Smooth muscle cell (in vitro differentiated cells): ENCODE measurements at regions not wholly inside any gene's neighbourhood (a gene's known extent, or its start where the extent isn't known, plus 50 kb on each side); places are given as distances from the start of the nearest gene placed in this dataset.

Experiments used
- DNase-seq: peaks from one replicate; lab custom pipeline; 2025; ENCODE audit not compliant: unreplicated experiment; lab: John Stamatoyannopoulos, UW
- H2AFZ ChIP-seq: fragments of 200-600 bp; sonication (generic); 2 replicates; pipeline ENCODE4 v1.6.0; 2016; ENCODE audit warnings: antibody characterized with exemption, low read depth, mild to moderate bottlenecking
- H3F3A ChIP-seq: fragments of 200-600 bp; sonication (generic); 2 replicates; pipeline ENCODE4 v1.6.0; 2017; ENCODE audit warnings: antibody characterized with exemption, low read depth
- H3K27ac ChIP-seq: fragments of 200-600 bp; sonication (generic); 2 replicates; pipeline ENCODE4 v1.5.1; 2016; ENCODE audit warnings: low read depth, mild to moderate bottlenecking
- H3K27me3 ChIP-seq: fragments of 200-600 bp; sonication (generic); 2 replicates; pipeline ENCODE4 v1.6.1; 2016; ENCODE audit warnings: low read depth, mild to moderate bottlenecking
- H3K36me3 ChIP-seq: fragments of 200-600 bp; sonication (generic); 2 replicates; pipeline ENCODE4 v1.5.1; 2016; ENCODE audit warnings: low read depth
- H3K4me1 ChIP-seq: fragments of 200-600 bp; sonication (generic); 2 replicates; pipeline ENCODE4 v1.5.1; 2016; ENCODE audit warnings: low read depth
- H3K4me2 ChIP-seq: fragments of 200-600 bp; sonication (generic); 2 replicates; pipeline ENCODE4 v1.6.0; 2016; ENCODE audit warnings: mild to moderate bottlenecking
- H3K4me3 ChIP-seq: fragments of 200-600 bp; sonication (generic); 2 replicates; pipeline ENCODE4 v1.5.1; 2016; ENCODE audit warnings: mild to moderate bottlenecking
- H3K79me2 ChIP-seq: fragments of 200-600 bp; sonication (generic); 2 replicates; pipeline ENCODE4 v1.6.0; 2016; ENCODE audit warnings: low read depth, mild to moderate bottlenecking
- H3K9ac ChIP-seq: fragments of 200-600 bp; sonication (generic); 2 replicates; pipeline ENCODE4 v1.6.0; 2016; ENCODE audit warnings: low read depth
- H3K9me3 ChIP-seq: fragments of 200-600 bp; sonication (generic); replicated peaks from 2 replicates; pipeline ENCODE4 v1.5.1; 2016; ENCODE audit warnings: low read depth
- H4K20me1 ChIP-seq: fragments of 200-600 bp; sonication (generic); 2 replicates; pipeline ENCODE4 v1.6.0; 2016; ENCODE audit warnings: low read depth
- WGBS: methylation state at CpG from one replicate; pipeline ENCODE4 v1.1.7; 2016; ENCODE audit warnings: low lambda C conversion rate; 5-methylcytosine and 5-hydroxymethylcytosine counted together
- TF ChIP-seq, protein P1 (sequence below): fragments of 200-600 bp; sonication (generic); IDR thresholded peaks from 2 replicates; pipeline ENCODE4 v1.5.1; 2017; ENCODE audit warnings: borderline replicate concordance, mild to moderate bottlenecking, antibody characterized with exemption; ENCODE audit not compliant: insufficient read depth, poor library complexity, severe bottlenecking

DNA sequence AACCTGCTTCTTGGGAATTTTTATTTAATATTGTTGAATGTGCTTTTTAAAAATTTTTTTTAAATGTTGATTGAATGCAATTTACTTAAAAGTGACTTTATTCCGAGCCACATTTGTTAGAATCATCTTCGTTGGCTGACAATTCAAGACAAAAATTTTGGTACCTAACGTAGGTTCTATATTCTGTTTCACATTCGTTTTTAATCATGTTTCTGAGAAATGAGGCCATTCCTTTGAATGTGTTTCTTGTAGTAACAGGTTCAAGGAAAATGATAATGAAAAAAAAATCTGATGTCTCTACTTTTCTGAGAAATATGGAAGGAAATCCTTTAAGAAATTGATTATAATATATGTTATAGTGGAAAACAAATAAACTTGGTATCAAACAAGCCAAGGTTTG, 92.3 kb upstream of the DCLK2 start:
- Histone ChIP-seq H3K4me3 (no peak overlapping the region), H3K9ac (no peak overlapping the region), H3F3A (no peaks in the 10 kb centered on the region), H3K4me2 (no peak overlapping the region), H3K79me2 (no peaks in the 10 kb centered on the region), H3K27ac (no peak overlapping the region), H3K36me3 (no peaks in the 10 kb centered on the region), H4K20me1 (no peaks in the 10 kb centered on the region), H2AFZ (no peak overlapping the region), H3K4me1 (no peaks in the 10 kb centered on the region), H3K9me3 (no peaks in the 10 kb centered on the region), H3K27me3 (no peaks in the 10 kb centered on the region)
- TF ChIP-seq, protein P1, sequence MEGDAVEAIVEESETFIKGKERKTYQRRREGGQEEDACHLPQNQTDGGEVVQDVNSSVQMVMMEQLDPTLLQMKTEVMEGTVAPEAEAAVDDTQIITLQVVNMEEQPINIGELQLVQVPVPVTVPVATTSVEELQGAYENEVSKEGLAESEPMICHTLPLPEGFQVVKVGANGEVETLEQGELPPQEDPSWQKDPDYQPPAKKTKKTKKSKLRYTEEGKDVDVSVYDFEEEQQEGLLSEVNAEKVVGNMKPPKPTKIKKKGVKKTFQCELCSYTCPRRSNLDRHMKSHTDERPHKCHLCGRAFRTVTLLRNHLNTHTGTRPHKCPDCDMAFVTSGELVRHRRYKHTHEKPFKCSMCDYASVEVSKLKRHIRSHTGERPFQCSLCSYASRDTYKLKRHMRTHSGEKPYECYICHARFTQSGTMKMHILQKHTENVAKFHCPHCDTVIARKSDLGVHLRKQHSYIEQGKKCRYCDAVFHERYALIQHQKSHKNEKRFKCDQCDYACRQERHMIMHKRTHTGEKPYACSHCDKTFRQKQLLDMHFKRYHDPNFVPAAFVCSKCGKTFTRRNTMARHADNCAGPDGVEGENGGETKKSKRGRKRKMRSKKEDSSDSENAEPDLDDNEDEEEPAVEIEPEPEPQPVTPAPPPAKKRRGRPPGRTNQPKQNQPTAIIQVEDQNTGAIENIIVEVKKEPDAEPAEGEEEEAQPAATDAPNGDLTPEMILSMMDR = no peak
- 94% methylated on average over 4 of the region's 4 CpGs for WGBS
- DNase-seq = no peak

DNA sequence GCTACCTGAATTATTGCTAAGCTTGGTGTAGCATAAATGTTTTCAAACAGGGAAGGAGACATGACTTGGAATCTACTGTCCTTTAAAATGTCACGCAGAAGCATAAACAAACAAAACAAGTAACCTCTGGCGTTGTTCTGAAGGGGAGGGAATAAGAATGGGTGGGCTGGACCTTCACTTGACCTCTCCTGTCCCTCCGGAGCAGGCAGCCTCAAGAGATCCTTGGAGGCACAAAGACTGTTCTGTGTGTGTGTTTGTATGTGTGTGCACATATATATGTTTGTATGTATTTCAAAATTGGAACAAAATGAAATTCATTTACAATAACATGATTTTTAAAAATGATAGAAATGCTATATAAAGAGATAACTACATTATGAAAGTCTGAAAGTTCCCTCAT, 91.3 kb upstream of the DCLK2 start:
- no peak overlapping the region for H2AFZ ChIP-seq
- no peaks in the 10 kb centered on the region for H3K79me2 ChIP-seq
- no peaks in the 10 kb centered on the region for H4K20me1 ChIP-seq
- TF ChIP-seq, protein P1 = no peak
- H3K9ac ChIP-seq = no peak overlapping the region
- 64% methylated on average over 3 of the region's 3 CpGs for WGBS
- H3K4me2 ChIP-seq = no peak overlapping the region
- no peaks in the 10 kb centered on the region for H3F3A ChIP-seq
- no peaks in the 10 kb centered on the region for H3K4me1 ChIP-seq
- H3K27ac ChIP-seq = no peak overlapping the region
- no peaks in the 10 kb centered on the region for H3K36me3 ChIP-seq
- H3K9me3 ChIP-seq = no peaks in the 10 kb centered on the region
- no peak for DNase-seq
- H3K4me3 ChIP-seq = no peak overlapping the region
- no peaks in the 10 kb centered on the region for H3K27me3 ChIP-seq

DNA sequence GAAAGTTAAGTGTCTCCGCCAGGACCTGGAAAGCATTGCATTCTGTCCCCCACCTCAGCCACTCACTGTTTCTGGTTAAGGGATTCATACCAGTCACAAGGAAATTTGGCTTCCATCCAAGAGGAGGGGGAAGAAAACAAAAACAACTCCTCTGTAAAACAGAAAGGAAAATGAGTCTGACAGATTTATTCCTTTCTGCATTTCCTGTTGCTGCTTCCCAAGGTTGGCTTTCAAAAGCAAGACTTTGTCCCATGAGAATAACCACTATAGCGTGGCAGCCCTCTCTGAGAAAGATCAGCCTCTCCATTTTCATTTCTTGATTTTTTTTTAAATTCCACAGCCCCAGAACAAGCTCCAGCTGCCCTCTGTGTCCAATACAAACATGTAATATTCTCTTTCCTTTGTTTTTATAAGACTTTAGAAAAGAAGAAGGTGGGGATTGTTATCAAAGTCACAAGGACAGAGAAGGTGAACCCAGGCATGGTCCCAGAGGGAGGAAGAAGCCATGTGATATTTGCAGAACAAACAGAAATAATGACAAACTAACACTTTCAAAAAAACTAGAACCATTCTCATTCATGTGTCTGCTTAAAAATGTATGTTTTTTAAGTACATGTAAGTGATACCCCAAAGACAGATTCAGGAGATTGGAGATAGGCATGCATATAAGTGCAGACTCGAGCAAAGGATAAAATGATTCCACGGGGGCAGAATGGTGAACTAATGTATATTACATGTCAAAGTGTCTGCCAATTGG, 90.7 kb upstream of the DCLK2 start:
- no peak for DNase-seq
- H3K4me2 ChIP-seq = no peak overlapping the region

More for the DNA sequence above, 90.7 kb upstream of the DCLK2 start:
- Histone ChIP-seq H3K36me3 (no peaks in the 10 kb centered on the region), H3K9me3 (no peaks in the 10 kb centered on the region), H3F3A (no peaks in the 10 kb centered on the region), H4K20me1 (no peaks in the 10 kb centered on the region), H3K27ac (no peak overlapping the region), H3K4me1 (no peaks in the 10 kb centered on the region), H2AFZ (peak overlapping the region; percentile 62), H3K27me3 (no peaks in the 10 kb centered on the region), H3K79me2 (no peaks in the 10 kb centered on the region), H3K9ac (no peak overlapping the region), H3K4me3 (peak overlapping the region; percentile 1)
- TF ChIP-seq, protein P1 = no peak
- 77% methylated on average over 4 of the region's 4 CpGs for WGBS
